ENCODE measurements at regions not wholly inside any gene's neighbourhood (a gene's known extent, or its start where the extent isn't known, plus 50 kb on each side); places are given as distances from the start of the nearest gene placed in this dataset.

- DNase-seq (ENCODE audit: low spot score): peak; percentile 63
- no peak for TF ChIP-seq YY1 (IDR thresholded peaks at IDR 0.05)
- TF ChIP-seq, protein P1, sequence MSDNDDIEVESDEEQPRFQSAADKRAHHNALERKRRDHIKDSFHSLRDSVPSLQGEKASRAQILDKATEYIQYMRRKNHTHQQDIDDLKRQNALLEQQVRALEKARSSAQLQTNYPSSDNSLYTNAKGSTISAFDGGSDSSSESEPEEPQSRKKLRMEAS (IDR thresholded peaks at IDR 0.05): no peak
- no peak for TF ChIP-seq TAF1 (conservative IDR thresholded peaks at IDR 0.05)
- TF ChIP-seq REST (IDR thresholded peaks at IDR 0.05): no peak
- TF ChIP-seq EGR1 (IDR thresholded peaks at IDR 0.05; ENCODE audit: low read depth in 2 of 2): no peak
- TF ChIP-seq HNF4G (IDR thresholded peaks at IDR 0.05): no peak
- peak in 1 of 2 donors; percentile 33 for TF ChIP-seq HNF4A (conservative IDR thresholded peaks at IDR 0.05)
- peak; percentile 51 to 62 for TF ChIP-seq RXRA (IDR thresholded peaks at IDR 0.05)
- TF ChIP-seq, protein P2, sequence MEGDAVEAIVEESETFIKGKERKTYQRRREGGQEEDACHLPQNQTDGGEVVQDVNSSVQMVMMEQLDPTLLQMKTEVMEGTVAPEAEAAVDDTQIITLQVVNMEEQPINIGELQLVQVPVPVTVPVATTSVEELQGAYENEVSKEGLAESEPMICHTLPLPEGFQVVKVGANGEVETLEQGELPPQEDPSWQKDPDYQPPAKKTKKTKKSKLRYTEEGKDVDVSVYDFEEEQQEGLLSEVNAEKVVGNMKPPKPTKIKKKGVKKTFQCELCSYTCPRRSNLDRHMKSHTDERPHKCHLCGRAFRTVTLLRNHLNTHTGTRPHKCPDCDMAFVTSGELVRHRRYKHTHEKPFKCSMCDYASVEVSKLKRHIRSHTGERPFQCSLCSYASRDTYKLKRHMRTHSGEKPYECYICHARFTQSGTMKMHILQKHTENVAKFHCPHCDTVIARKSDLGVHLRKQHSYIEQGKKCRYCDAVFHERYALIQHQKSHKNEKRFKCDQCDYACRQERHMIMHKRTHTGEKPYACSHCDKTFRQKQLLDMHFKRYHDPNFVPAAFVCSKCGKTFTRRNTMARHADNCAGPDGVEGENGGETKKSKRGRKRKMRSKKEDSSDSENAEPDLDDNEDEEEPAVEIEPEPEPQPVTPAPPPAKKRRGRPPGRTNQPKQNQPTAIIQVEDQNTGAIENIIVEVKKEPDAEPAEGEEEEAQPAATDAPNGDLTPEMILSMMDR (IDR thresholded peaks at IDR 0.05; ENCODE audit: low read depth, low read length, missing input control): no peak
- no peak for TF ChIP-seq FOXA1 (IDR thresholded peaks at IDR 0.05)
- no peak for TF ChIP-seq GABPA (IDR thresholded peaks at IDR 0.05 in 1 of 2, conservative IDR thresholded peaks at IDR 0.05 in 1 of 2)
- TF ChIP-seq FOXA2 (IDR thresholded peaks at IDR 0.05): no peak
- TF ChIP-seq SP1 (IDR thresholded peaks at IDR 0.05): peak; percentile 21
- no peak for TF ChIP-seq ZBTB33 (IDR thresholded peaks at IDR 0.05)
- peak; percentile 58 for TF ChIP-seq NR2F2 (IDR thresholded peaks at IDR 0.05)
- peak in 1 of 2 donors; percentile 20 for TF ChIP-seq JUND (IDR thresholded peaks at IDR 0.05)
- peak; percentile 38 to 66 for TF ChIP-seq RAD21 (IDR thresholded peaks at IDR 0.05)
- TF ChIP-seq, protein P3, sequence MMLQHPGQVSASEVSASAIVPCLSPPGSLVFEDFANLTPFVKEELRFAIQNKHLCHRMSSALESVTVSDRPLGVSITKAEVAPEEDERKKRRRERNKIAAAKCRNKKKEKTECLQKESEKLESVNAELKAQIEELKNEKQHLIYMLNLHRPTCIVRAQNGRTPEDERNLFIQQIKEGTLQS (IDR thresholded peaks at IDR 0.05): no peak
- no peaks in the 10 kb centered on the region for H3K27me3 ChIP-seq (ENCODE audit: control insufficient read depth in 4 of 4, insufficient read depth in 4 of 4, low read length in 3 of 4)
- WGBS: 57% methylated on average over 11 of the region's 11 CpGs
- no peak overlapping the region for H3K4me3 ChIP-seq (ENCODE audit: low read depth in 1 of 3, low read length in 3 of 3)
- no peak overlapping the region for H3K9ac ChIP-seq (ENCODE audit: low read depth in 1 of 2, low read length in 2 of 2)
- H3K9me3 ChIP-seq (ENCODE audit: control insufficient read depth in 4 of 4, low read length in 3 of 4): peaks cover 0 to 5% (median 1%) of the 10 kb centered on the region in 4 donors
- no peaks in the 10 kb centered on the region for H3K36me3 ChIP-seq (ENCODE audit: control insufficient read depth in 4 of 4, insufficient read depth in 3 of 4, low read depth in 1 of 4, low read length in 3 of 4)
- H3K27ac ChIP-seq (ENCODE audit: low read depth in 1 of 2, low read length in 2 of 2): peak overlapping the region in 1 of 2 donors; percentile 19
- peaks cover 2 to 14% (median 12%) of the 10 kb centered on the region in 4 donors for H3K4me1 ChIP-seq (ENCODE audit: control insufficient read depth in 4 of 4, insufficient read depth in 4 of 4, low read length in 3 of 4)
Measured at GRCh38 chr2:43018179-43019024, 208.0 kb downstream of the ZFP36L2 start.

All from liver (tissue), 8 donors.